HEK293T (cell line): ENCODE measurements at regions not wholly inside any gene's neighbourhood (a gene's known extent, or its start where the extent isn't known, plus 50 kb on each side); places are given as distances from the start of the nearest gene placed in this dataset.

Experiments
- PKNOX1 ChIP-seq: fragments of 450-650 bp; IDR thresholded peaks from 2 replicates; pipeline ENCODE4 v1.6.1; 2016
- SP1 ChIP-seq: fragments of 450-650 bp; IDR thresholded peaks from 2 replicates; pipeline ENCODE4 v1.6.1; 2017

DNA sequence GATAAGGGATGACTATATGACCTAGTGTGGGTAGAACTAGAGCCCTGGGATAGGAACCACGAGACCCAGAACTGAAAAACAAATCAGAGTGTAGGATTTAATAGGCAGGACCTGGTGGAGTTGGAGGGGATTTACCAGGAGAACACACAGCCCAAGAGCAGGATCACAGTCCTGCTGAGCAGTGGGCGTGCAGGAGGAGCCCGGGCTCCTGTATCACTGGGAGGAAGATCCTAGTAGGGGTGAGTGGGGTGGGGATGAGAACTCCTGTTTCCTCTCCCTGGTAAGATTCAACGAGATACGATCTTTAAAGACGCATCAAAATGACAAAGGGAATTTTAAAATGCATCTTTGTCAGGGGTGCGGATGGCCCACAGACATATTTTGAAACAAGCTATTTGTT is 220.1 kb downstream of the GALC start:
- no peak for TF ChIP-seq SP1
- no peak for TF ChIP-seq PKNOX1
